ENCODE measurements at regions not wholly inside any gene's neighbourhood (a gene's known extent, or its start where the extent isn't known, plus 50 kb on each side); places are given as distances from the start of the nearest gene placed in this dataset.

DNA sequence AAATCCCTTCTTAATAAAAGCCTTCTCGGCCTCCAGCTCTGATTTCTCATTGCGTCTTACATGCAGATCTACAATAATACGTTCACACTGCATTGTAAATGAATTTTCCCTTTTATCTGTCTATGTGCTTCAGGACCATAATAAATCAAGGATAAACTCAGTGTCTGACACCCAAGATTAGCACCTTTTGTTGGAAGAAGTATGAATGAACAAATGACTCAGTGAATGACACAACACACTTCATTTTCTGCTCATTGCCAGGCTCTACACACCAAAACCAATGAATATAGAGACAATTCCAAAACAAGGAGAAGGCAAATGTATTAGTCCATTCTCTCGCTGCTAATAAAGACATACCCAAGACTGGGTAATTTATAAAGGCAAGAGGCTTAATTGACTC lies 1224.4 kb downstream of the EFNB2 start:
- H3K36me3 Mint-ChIP-seq (ENCODE audit: low read depth), result no peaks in the 10 kb centered on the region; the same call in 1 of the 2 replicates
- no peak overlapping the region for H3K4me3 Mint-ChIP-seq
- H3K27ac Mint-ChIP-seq, result no peak overlapping the region
- DNase-seq, result no peak
- TF ChIP-seq, protein P1, sequence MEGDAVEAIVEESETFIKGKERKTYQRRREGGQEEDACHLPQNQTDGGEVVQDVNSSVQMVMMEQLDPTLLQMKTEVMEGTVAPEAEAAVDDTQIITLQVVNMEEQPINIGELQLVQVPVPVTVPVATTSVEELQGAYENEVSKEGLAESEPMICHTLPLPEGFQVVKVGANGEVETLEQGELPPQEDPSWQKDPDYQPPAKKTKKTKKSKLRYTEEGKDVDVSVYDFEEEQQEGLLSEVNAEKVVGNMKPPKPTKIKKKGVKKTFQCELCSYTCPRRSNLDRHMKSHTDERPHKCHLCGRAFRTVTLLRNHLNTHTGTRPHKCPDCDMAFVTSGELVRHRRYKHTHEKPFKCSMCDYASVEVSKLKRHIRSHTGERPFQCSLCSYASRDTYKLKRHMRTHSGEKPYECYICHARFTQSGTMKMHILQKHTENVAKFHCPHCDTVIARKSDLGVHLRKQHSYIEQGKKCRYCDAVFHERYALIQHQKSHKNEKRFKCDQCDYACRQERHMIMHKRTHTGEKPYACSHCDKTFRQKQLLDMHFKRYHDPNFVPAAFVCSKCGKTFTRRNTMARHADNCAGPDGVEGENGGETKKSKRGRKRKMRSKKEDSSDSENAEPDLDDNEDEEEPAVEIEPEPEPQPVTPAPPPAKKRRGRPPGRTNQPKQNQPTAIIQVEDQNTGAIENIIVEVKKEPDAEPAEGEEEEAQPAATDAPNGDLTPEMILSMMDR (IDR thresholded peaks at IDR 0.05), result no peak
- no peaks in the 10 kb centered on the region; the same call in 1 of the 2 replicates for H3K27me3 Mint-ChIP-seq (ENCODE audit: insufficient read depth)
- H3K4me1 Mint-ChIP-seq (ENCODE audit: low read depth), result no peaks in the 10 kb centered on the region; the same call in 1 of the 2 replicates
- H3K9me3 Mint-ChIP-seq, result peaks cover 4% of the 10 kb centered on the region; the same call in 1 of the 2 replicates

DNA sequence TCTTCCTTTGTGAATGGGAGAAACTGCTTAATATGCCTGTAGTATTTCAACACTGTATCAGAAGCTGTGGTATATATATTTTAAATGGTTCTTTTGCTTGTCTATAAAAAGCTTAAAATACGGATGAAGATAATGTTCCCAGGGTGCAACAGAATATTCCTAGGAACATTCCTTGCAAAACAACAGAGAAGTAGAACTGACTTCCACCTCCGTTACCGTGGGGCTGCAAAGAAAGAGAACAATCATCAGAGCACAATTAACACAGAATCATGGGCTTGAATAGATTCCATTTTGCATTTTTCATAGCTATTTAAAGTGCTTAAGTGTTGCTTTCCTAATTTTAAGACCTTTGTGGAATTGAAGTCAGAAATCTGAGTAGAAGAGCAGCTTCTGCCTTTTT lies 1227.7 kb downstream of the EFNB2 start:
- Mint-ChIP-seq H3K4me3 (no peak overlapping the region), H3K27ac (no peak overlapping the region), H3K9me3 (peaks cover 9% of the 10 kb centered on the region; the same call in 1 of the 2 replicates), H3K36me3 (ENCODE audit: low read depth) (no peaks in the 10 kb centered on the region; the same call in 1 of the 2 replicates), H3K27me3 (ENCODE audit: insufficient read depth) (peaks cover 5% of the 10 kb centered on the region; the same call in 1 of the 2 replicates), H3K4me1 (ENCODE audit: low read depth) (peaks cover 6% of the 10 kb centered on the region; the same call in 1 of the 2 replicates)
- no peak for DNase-seq
- TF ChIP-seq, protein P1 (IDR thresholded peaks at IDR 0.05), result no peak

DNA sequence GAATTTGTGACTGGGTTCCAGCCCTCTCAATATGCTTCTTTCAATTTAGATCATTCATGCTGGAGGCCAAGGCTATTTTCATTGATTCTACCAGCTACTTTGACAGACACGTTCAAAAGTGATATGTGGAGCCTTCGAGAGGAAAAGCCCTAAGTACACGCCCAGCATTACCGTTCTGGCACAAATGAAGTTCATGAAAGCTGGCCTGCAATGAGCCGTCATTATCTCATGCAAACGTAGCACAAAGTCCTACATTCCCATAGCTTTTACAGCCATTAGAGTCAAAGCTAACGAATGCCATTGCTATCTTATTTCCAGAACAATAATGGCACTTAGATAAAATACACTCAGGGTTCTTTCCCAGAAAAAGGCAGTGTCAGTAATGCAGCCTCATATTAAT lies 1237.6 kb downstream of the EFNB2 start:
- H3K4me1 Mint-ChIP-seq (ENCODE audit: low read depth), result no peaks in the 10 kb centered on the region
- TF ChIP-seq, protein P1 (IDR thresholded peaks at IDR 0.05), result no peak
- no peaks in the 10 kb centered on the region; the same call in 1 of the 2 replicates for H3K36me3 Mint-ChIP-seq (ENCODE audit: low read depth)
- no peak for DNase-seq
- no peak overlapping the region for H3K27ac Mint-ChIP-seq
- no peaks in the 10 kb centered on the region; the same call in 1 of the 2 replicates for H3K27me3 Mint-ChIP-seq (ENCODE audit: insufficient read depth)
- no peaks in the 10 kb centered on the region; the same call in 1 of the 2 replicates for H3K9me3 Mint-ChIP-seq
- no peak overlapping the region for H3K4me3 Mint-ChIP-seq

DNA sequence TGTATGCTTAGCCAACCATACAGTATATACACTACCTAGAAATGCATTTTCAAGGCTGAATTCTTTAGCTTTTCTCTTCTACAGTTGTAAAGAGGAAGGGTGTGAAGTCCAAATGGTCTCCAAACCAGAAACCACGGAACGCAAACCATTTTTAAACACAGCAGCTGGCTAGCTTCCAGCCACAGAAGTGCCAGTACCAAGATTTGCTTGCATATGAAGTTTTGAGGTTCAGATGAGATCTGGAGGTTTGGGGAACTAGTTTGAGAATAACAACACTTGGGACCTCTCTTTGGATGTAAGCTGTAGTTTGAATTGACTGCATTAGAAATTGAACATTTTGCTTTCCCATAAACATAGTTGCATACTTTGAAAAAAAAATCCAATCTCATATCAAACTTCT lies 1243.5 kb downstream of the EFNB2 start:
- Mint-ChIP-seq H3K27me3 (ENCODE audit: insufficient read depth) (no peaks in the 10 kb centered on the region; the same call in 1 of the 2 replicates), H3K36me3 (ENCODE audit: low read depth) (peaks cover 6% of the 10 kb centered on the region; the same call in 1 of the 2 replicates), H3K9me3 (peaks cover 3% of the 10 kb centered on the region; the same call in 1 of the 2 replicates), H3K27ac (no peak overlapping the region), H3K4me1 (ENCODE audit: low read depth) (no peaks in the 10 kb centered on the region; the same call in 1 of the 2 replicates), H3K4me3 (no peak overlapping the region)
- TF ChIP-seq, protein P1 (IDR thresholded peaks at IDR 0.05), result no peak
- no peak for DNase-seq

DNA sequence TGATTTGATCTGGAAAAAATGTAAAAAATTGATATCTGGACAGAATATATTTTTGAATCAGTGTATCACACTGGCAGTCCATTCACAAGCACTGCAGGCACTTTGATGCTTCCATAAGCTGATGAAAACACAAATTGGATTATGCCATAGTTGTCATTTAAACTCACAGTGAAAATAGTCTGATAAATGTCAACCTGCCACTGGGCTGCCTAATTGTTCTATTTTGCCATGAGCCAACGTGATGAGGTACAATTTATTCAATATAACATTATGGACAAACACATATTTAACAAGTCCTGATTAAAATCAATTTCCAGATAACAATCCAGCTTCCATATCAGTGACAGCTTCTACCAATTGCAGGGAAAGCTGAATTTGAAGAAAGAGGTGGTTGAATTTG lies 1244.9 kb downstream of the EFNB2 start:
- H3K27ac Mint-ChIP-seq, result no peak overlapping the region

More for the DNA sequence above, 1244.9 kb downstream of the EFNB2 start:
- DNase-seq, result no peak
- no peaks in the 10 kb centered on the region; the same call in 1 of the 2 replicates for H3K27me3 Mint-ChIP-seq (ENCODE audit: insufficient read depth)
- peaks cover 3% of the 10 kb centered on the region; the same call in 1 of the 2 replicates for H3K4me1 Mint-ChIP-seq (ENCODE audit: low read depth)
- TF ChIP-seq, protein P1 (IDR thresholded peaks at IDR 0.05), result no peak
- H3K4me3 Mint-ChIP-seq, result no peak overlapping the region
- peaks cover 3% of the 10 kb centered on the region; the same call in 1 of the 2 replicates for H3K9me3 Mint-ChIP-seq
- peaks cover 7% of the 10 kb centered on the region; the same call in 1 of the 2 replicates for H3K36me3 Mint-ChIP-seq (ENCODE audit: low read depth)
